SH-SY5Y (cell line): ENCODE measurements at regions not wholly inside any gene's neighbourhood (a gene's known extent, or its start where the extent isn't known, plus 50 kb on each side); places are given as distances from the start of the nearest gene placed in this dataset.

Experiments
- GATA2 ChIP-seq: IDR thresholded peaks from 2 replicates; pipeline ENCODE4 v1.6.1; 2011; ENCODE audit warnings: mild to moderate bottlenecking, low read depth, low read length
- GATA3 ChIP-seq: IDR thresholded peaks from 2 replicates; pipeline ENCODE4 v1.6.1; 2011; ENCODE audit warnings: low read depth, mild to moderate bottlenecking, low read length, moderate library complexity

DNA sequence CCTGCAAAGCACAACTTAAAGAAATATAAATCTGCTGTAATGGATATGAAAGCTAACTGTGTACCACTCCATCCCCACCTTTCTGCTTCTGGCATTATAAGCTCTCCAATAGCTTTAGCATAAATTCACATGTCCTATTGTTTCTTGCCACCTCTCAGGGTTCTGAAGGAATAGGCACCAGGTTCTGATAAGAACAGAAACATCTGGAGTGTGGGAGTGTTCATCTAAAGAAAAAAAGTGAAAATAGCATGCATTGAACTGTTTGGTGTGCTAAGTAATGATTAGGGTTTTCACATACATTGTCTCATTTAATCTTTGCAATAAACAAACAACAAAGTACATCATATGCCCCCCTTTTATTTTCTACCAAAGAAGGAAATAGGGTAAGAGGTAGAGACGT lies 72.3 kb downstream of the FAM76B start:
- TF ChIP-seq GATA2: no peak
- no peak for TF ChIP-seq GATA3

GRCh38 chr11:95716266-95716665 lies 73.3 kb downstream of the FAM76B start:
- TF ChIP-seq GATA2 (no peak), GATA3 (no peak)

GRCh38 chr11:95715777-95716241 lies 73.8 kb downstream of the FAM76B start:
- TF ChIP-seq GATA2 (no peak), GATA3 (no peak)

DNA sequence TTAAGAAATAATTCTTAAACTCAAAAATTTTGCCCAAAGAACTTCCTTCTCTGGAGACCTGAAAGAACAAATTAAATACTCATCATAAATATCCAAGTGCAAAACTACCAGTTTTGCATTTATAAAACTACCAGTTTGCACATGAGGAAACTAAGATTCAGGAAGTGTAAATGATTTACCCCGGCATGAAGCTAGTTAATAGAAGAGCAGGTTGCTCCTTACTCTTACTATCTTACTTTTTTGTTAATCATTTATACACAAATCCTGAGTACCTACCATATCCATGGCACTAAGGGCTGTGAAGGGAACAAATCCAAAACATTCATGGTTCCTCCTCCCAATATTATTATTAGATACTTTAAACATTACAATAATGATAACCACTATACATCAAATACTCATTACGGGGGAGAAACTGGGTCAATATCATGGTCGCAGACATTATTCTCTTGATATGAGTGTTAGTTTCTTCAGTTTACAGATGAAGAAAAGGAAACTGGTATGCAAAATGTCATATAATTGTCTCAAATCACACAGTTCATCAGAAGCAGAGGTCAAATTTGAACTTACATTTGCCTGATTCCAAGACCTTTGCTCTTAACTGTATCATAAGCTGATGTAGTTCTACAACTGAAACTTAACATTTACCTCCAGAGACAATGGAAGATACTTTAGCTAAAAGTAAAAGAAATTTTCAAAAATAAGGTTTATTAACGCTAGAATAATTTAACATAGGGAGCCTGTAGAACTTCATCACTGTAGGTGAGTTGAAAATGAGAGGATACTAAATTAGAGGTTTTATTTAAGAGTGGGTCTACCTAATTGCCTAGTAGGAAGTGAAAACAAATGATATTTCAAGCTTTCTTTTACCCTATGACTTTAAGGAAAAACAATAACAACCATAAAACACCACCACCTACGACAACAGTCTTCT lies 74.5 kb downstream of the FAM76B start:
- TF ChIP-seq GATA2 (no peak), GATA3 (no peak)

GRCh38 chr11:95713428-95713827 lies 76.2 kb downstream of the FAM76B start:
- TF ChIP-seq GATA3: no peak
- TF ChIP-seq GATA2: no peak

DNA sequence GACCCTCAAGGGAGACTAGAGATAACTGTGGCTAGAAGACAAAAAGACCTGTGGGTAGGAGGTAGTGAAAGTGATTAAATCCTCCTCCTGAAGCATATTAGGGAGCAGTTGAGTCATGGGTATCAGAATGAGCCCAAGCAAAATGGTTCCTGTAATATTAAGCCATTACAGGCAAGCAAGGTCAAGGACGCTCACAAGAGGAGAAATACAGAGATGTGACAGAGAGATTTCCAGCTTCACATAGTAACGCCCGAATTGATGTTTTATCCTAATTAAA lies 77.7 kb downstream of the FAM76B start:
- TF ChIP-seq GATA3: no peak

- no peak for TF ChIP-seq GATA3
- no peak for TF ChIP-seq GATA2
These were observed 78.2 kb downstream of the FAM76B start for GRCh38 chr11:95711162-95711944.

GRCh38 chr11:95708681-95709080 lies 80.9 kb downstream of the FAM76B start:
- TF ChIP-seq GATA3 (no peak), GATA2 (no peak)

DNA sequence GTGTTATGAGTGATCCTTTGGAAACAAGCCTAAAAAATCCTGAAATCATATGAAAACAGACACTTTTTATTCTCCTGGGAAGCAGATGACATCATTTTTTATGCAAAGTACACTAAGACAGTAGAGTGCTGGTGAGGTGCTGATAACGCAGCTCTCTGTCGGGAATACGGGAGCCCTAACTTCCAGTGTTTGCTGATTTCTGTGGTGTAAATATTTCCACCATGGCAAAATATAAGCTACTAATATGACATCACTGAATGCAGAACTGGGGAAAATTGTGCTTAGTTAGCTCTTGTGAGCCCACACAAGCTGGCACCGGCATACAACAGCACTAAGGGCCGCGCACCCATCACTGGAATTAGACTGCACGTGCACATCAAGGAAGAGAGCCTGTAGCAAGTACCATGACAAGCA lies 82.6 kb downstream of the FAM76B start:
- no peak for TF ChIP-seq GATA3
- no peak for TF ChIP-seq GATA2

DNA sequence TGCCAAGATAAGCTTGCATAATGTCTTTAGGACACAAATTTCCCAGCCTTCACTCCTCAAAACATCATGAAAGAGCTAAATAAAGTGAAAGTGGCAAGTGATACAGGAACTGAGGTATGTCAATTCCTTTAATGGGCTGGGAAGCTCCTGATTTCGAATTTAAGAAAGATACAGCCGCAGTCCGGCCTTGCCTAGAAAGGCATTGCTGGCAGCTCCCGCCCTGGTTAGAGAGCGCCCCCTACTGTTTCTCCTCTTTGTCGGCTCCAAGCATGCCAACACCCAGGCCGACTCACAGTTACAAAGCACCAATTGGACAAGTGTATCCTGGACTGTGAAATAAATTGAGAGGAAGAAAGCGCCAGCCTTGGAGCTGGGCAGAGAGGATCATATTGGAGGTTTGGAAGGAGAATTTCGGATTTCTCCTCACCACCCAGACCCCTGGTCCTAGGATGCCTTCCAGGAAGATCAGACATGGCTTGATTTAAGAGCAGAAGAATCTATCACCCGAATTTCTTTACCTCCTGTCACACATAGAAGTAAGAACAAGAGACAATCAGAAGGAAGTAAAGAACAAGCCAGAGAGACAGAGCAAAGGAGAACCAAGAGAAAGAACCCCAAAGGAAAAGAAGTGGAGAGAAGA lies 84.0 kb downstream of the FAM76B start:
- TF ChIP-seq GATA2 (no peak), GATA3 (no peak)

- no peak for TF ChIP-seq GATA3
- no peak for TF ChIP-seq GATA2
These were observed 84.7 kb downstream of the FAM76B start for GRCh38 chr11:95704865-95705264.

DNA sequence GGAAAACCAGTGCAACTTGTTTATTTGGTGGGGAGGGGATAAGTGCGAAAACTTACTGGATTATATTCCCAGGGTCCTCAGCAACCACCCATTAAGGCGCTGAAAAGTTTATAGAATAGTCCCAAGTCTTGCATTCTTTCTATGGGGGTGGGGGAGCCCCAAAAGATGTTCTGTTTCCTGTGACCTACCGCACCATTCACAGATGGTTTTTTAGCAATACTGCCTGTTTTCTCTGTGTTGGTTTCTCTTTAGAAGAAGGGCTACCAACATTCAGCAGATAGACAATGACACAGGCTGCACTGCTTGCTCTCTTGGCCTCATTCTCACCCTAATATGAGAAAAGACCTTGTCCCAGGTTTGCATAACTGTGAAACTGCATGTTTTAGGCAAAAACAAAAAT lies 86.5 kb downstream of the FAM76B start:
- TF ChIP-seq GATA3 (no peak), GATA2 (no peak)

DNA sequence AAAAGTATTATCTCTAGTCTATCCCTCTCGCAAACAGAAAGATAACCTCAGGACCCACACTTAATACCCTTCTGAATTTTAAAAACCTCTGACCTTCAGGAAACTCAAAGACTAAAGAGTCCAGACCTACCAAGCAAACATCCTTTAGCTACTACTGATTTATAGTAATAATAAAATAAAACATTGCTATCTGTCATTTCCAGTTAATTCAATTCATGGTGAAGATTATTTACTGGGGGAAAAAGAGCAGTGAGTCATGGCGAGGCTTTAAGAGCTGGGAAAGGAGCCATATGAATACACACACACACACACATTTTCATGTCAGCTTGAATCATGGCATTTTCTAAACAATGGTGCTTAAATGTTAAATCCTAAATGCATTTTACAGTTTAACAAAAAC lies 87.1 kb downstream of the FAM76B start:
- TF ChIP-seq GATA2: no peak
- TF ChIP-seq GATA3: no peak

DNA sequence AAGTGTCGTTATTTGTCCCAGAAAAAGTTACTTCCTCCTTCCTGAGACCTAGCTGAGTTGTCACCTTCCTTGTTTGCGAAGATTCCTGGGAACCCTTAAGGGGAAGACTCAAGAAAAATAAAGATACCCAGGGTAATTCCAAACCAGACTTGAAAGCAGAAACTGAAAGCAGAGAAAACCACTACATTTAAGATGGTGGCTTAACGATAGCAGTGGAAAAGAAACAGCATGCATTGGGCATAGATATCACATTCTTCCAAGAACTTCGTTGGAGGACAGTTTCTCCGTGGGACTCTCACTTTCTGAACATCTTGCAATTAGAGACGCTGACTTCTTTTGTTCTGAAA lies 89.1 kb downstream of the FAM76B start:
- TF ChIP-seq GATA2 (no peak), GATA3 (no peak)
